ENCODE measurements at regions not wholly inside any gene's neighbourhood (a gene's known extent, or its start where the extent isn't known, plus 50 kb on each side); places are given as distances from the start of the nearest gene placed in this dataset.

GRCh38 chr1:209527993-209528717 lies 55.4 kb upstream of the CAMK1G start:
- Mint-ChIP-seq H3K27ac (no peak overlapping the region), H3K4me1 (peaks cover 7% of the 10 kb centered on the region), H3K9me3 (no peaks in the 10 kb centered on the region), H3K36me3 (no peaks in the 10 kb centered on the region), H3K27me3 (ENCODE audit: low read depth in 3 of 3) (peaks cover 0 to 10% (median 5%) of the 10 kb centered on the region in 3 donors), H3K4me3 (no peak overlapping the region)
- no peaks in the 10 kb centered on the region for H3K27me3 ChIP-seq (ENCODE audit: control insufficient read depth in 2 of 2, insufficient read depth in 2 of 2, low read length in 2 of 2)
- H3K9me3 ChIP-seq (replicated peaks in 1 of 2; ENCODE audit: control insufficient read depth in 1 of 2, insufficient read depth in 1 of 2, low read length in 2 of 2): no peaks in the 10 kb centered on the region
- no peaks in the 10 kb centered on the region for H4K20me1 ChIP-seq (ENCODE audit: insufficient read depth, low read length)
- DNase-seq: no peak
- no peak overlapping the region for H3K27ac ChIP-seq (ENCODE audit: low read depth in 1 of 2, low read length in 2 of 2)
- no peak overlapping the region for H3K9ac ChIP-seq (ENCODE audit: insufficient read depth, low read length, poor library complexity, severe bottlenecking)
- intact Hi-C loops (cut with micrococcal nuclease): no loop called here
- H3K36me3 ChIP-seq (replicated peaks in 1 of 2; ENCODE audit: control insufficient read depth in 1 of 2, insufficient read depth in 2 of 2, low read length in 2 of 2): no peaks in the 10 kb centered on the region
- no peak overlapping the region for H3K4me3 ChIP-seq (replicated peaks in 1 of 3; ENCODE audit: low read depth in 2 of 3, low read length in 3 of 3)
- WGBS (ENCODE audit: insufficient coverage): 91% methylated on average over 6 of the region's 9 CpGs
- no peak for TF ChIP-seq CTCF (IDR thresholded peaks at IDR 0.05)
- H3K4me1 ChIP-seq (ENCODE audit: control insufficient read depth in 1 of 2, insufficient read depth in 2 of 2, low read length in 2 of 2): peaks cover 0 to 3% of the 10 kb centered on the region in 2 donors
- no peak overlapping the region for H3K4me2 ChIP-seq (replicated peaks; ENCODE audit: extremely low read depth, low read length, poor library complexity, severe bottlenecking)
- H2AFZ ChIP-seq (ENCODE audit: insufficient read depth, low read depth, low read length, poor library complexity, severe bottlenecking): no peak overlapping the region
- H3K79me2 ChIP-seq (ENCODE audit: insufficient read depth, low read length): no peaks in the 10 kb centered on the region

GRCh38 chr1:209529233-209529632 lies 54.3 kb upstream of the CAMK1G start:
- DNase-seq: no peak
- H3K79me2 ChIP-seq (ENCODE audit: insufficient read depth, low read length): no peaks in the 10 kb centered on the region
- H3K4me3 Mint-ChIP-seq: no peak overlapping the region
- WGBS (ENCODE audit: insufficient coverage): 100% methylated on average over 1 of the region's 3 CpGs
- H3K27me3 Mint-ChIP-seq (ENCODE audit: low read depth in 3 of 3): peaks cover 0 to 10% (median 5%) of the 10 kb centered on the region in 3 donors
- H2AFZ ChIP-seq (ENCODE audit: insufficient read depth, low read depth, low read length, poor library complexity, severe bottlenecking): no peak overlapping the region
- intact Hi-C loops (cut with micrococcal nuclease): no loop called here
- no peaks in the 10 kb centered on the region for H3K4me1 ChIP-seq (ENCODE audit: control insufficient read depth in 1 of 2, insufficient read depth in 2 of 2, low read length in 2 of 2)
- TF ChIP-seq CTCF (IDR thresholded peaks at IDR 0.05): no peak
- no peak overlapping the region for H3K4me2 ChIP-seq (replicated peaks; ENCODE audit: extremely low read depth, low read length, poor library complexity, severe bottlenecking)
- H3K9me3 Mint-ChIP-seq: no peaks in the 10 kb centered on the region
- no peaks in the 10 kb centered on the region for H3K36me3 Mint-ChIP-seq
- no peaks in the 10 kb centered on the region for H4K20me1 ChIP-seq (ENCODE audit: insufficient read depth, low read length)
- H3K36me3 ChIP-seq (replicated peaks in 1 of 2; ENCODE audit: control insufficient read depth in 1 of 2, insufficient read depth in 2 of 2, low read length in 2 of 2): no peaks in the 10 kb centered on the region
- no peak overlapping the region for H3K4me3 ChIP-seq (replicated peaks in 1 of 3; ENCODE audit: low read depth in 2 of 3, low read length in 3 of 3)
- H3K27ac ChIP-seq (ENCODE audit: low read depth in 1 of 2, low read length in 2 of 2): no peak overlapping the region
- no peaks in the 10 kb centered on the region for H3K4me1 Mint-ChIP-seq
- H3K27me3 ChIP-seq (ENCODE audit: control insufficient read depth in 2 of 2, insufficient read depth in 2 of 2, low read length in 2 of 2): no peaks in the 10 kb centered on the region
- H3K9ac ChIP-seq (ENCODE audit: insufficient read depth, low read length, poor library complexity, severe bottlenecking): no peak overlapping the region
- H3K27ac Mint-ChIP-seq: no peak overlapping the region
- H3K9me3 ChIP-seq (replicated peaks in 1 of 2; ENCODE audit: control insufficient read depth in 1 of 2, insufficient read depth in 1 of 2, low read length in 2 of 2): no peaks in the 10 kb centered on the region
